ENCODE measurements at regions not wholly inside any gene's neighbourhood (a gene's known extent, or its start where the extent isn't known, plus 50 kb on each side); places are given as distances from the start of the nearest gene placed in this dataset.
A peak's percentile ranks its signal among the peaks of the same experiment; 100 is the strongest.

DNA sequence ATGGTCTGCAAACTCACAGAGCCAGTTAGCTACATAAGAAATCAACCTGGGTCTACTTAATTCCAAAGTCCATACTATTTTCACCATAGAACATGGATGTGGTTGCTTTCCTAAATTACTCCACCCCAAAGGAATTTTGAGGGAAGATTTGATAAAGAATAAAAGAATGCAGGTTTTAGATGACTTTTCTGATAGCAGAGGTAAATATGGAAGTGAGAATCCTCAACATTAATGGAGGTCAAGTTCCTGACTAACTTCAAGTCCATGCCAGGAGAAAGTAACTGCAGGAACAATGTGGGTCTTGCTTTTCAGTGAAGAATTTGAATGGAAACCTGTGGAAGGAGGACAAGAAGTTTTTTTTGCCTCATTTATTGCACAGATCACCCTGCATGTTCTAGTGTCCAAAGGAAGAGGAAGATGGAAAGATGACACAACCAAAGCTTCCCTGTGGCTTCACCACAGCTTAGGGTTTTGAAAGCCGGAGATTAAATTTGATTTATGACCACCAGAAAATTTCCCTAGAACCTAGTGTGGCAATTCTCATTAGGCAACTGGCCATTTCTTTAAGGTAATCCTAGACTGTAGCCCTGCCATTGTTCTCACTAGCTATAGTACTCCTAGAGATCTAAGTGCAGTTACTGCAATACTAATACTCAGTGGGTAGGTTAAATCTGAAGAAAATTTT lies 429.7 kb downstream of the RAP2B start:
- no peak for TF ChIP-seq CTCF (IDR thresholded peaks at IDR 0.05; ENCODE audit: low read depth, low read length, missing control alignments)
- no peak overlapping the region for H3K4me3 ChIP-seq (ENCODE audit: low read depth, low read length)
- DNase-seq (ENCODE audit: low read depth) = no peak

DNA sequence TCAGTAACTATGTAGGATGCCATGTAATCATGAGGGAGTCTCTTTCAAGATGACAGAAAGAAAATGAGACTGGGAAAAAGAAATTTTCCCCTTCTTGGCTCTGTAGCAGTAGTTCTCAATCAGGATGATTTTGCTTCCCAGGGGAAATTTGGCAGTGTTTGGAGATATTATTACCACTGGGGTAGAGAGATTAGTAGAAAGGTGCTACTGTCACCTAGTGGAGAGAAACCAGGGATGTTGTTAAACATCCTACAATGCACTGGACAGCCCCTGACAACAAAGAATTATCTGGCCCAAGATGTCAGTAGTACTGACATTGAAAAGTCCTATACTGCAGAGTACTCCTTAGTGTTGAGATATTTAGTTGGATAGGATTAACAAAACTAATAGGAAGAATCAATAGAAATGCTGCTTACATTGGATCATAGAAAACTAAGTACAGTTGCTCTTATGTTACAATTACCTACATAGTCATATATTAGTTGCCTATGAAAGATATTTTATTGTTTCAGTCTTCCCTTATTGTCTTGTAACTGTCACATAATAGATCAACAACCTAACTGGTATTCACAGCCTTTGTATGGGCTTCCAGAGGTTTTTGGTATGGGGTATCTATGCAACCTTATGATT lies 433.3 kb downstream of the RAP2B start:
- TF ChIP-seq CTCF (IDR thresholded peaks at IDR 0.05; ENCODE audit: low read depth, low read length, missing control alignments) = peak; percentile 60
- H3K4me3 ChIP-seq (ENCODE audit: low read depth, low read length) = no peak overlapping the region
- DNase-seq (ENCODE audit: low read depth) = no peak

- H3K4me3 ChIP-seq (ENCODE audit: low read depth, low read length) = no peak overlapping the region
- no peak for TF ChIP-seq CTCF (IDR thresholded peaks at IDR 0.05; ENCODE audit: low read depth, low read length, missing control alignments)
- DNase-seq (ENCODE audit: low read depth) = no peak
Observed at GRCh38 chr3:153596401-153596800, 434.4 kb downstream of the RAP2B start.

GRCh38 chr3:153599685-153600084 lies 437.7 kb downstream of the RAP2B start:
- H3K4me3 ChIP-seq (ENCODE audit: low read depth, low read length) = no peak overlapping the region
- no peak for DNase-seq (ENCODE audit: low read depth)
- TF ChIP-seq CTCF (IDR thresholded peaks at IDR 0.05; ENCODE audit: low read depth, low read length, missing control alignments) = no peak

GRCh38 chr3:153600896-153601295 lies 438.9 kb downstream of the RAP2B start:
- TF ChIP-seq CTCF (IDR thresholded peaks at IDR 0.05; ENCODE audit: low read depth, low read length, missing control alignments) = no peak
- DNase-seq (ENCODE audit: low read depth) = no peak
- H3K4me3 ChIP-seq (ENCODE audit: low read depth, low read length) = no peak overlapping the region

DNA sequence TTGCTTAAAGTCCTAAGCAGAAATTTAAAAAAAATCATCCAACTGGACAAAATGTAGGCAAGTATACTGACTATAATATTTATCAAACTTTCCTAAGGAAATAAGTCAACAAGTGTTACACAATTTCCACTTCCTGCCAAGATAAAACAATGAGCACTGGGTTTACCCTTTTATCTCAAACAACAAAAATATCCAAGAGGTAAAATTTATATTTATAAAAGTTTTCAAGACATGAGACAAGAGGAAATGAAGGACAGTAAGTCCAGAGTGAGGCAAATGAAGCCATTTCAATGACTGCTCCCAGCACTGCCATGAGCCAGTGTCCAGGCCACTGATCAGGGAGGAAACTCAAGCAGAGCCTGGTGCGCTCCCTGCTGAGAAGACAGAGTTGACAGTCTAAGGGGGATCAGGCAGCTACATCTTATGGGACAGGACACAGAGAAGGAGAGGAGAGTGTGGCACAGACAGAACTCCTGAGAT lies 439.4 kb downstream of the RAP2B start:
- no peak for DNase-seq (ENCODE audit: low read depth)
- no peak for TF ChIP-seq CTCF (IDR thresholded peaks at IDR 0.05; ENCODE audit: low read depth, low read length, missing control alignments)
- H3K4me3 ChIP-seq (ENCODE audit: low read depth, low read length) = no peak overlapping the region

DNA sequence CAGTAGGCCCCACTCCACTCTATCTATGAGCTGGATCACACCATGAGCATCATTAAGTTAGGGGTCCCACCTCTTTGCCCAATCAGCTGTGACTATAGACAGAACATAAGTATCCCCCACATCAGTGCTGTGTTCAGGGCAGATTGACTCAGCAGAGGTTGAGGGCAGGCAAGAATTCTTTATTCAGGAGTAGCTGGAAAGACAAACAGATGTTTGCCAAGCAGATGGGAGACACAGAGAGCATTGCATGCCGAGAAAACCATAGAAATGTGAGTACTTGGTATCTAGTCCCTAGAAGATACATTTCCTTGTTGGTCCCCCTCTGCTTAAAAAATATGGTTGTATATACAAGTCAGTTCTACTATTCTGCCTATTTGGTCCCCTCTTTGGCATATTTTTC lies 440.8 kb downstream of the RAP2B start:
- DNase-seq (ENCODE audit: low read depth) = no peak
- TF ChIP-seq CTCF (IDR thresholded peaks at IDR 0.05; ENCODE audit: low read depth, low read length, missing control alignments) = no peak
- no peak overlapping the region for H3K4me3 ChIP-seq (ENCODE audit: low read depth, low read length)
